IMR-90 (cell line): ENCODE measurements at regions not wholly inside any gene's neighbourhood (a gene's known extent, or its start where the extent isn't known, plus 50 kb on each side); places are given as distances from the start of the nearest gene placed in this dataset.

ENCODE experiments used
- CTCF ChIP-seq: conservative IDR thresholded peaks from 2 replicates; pipeline ENCODE4 v1.5.1; 2012; ENCODE audit warnings: mild to moderate bottlenecking, low read depth, low read length, improper control_type of control experiment
- MAFK ChIP-seq: IDR thresholded peaks from 2 replicates; pipeline ENCODE4 v1.6.1; 2012; ENCODE audit warnings: low read depth, low read length, improper control_type of control experiment
- POLR2A ChIP-seq: IDR thresholded peaks from 2 replicates; pipeline ENCODE4 v1.6.1; 2012; ENCODE audit warnings: mild to moderate bottlenecking, low read depth, low read length
- RAD21 ChIP-seq: IDR thresholded peaks from 2 replicates; pipeline ENCODE4 v1.6.1; 2012; ENCODE audit warnings: low read length, improper control_type of control experiment
- RCOR1 ChIP-seq: IDR thresholded peaks from 2 replicates; pipeline ENCODE4 v1.6.1; 2012; ENCODE audit warnings: mild to moderate bottlenecking, low read length, improper control_type of control experiment; ENCODE audit not compliant: insufficient replicate concordance
- RFX5 ChIP-seq: IDR thresholded peaks from 2 replicates; pipeline ENCODE4 v1.8.0; 2012; ENCODE audit warnings: low read depth, mild to moderate bottlenecking, low read length, moderate library complexity
- SMC3 ChIP-seq: fragments of 150-350 bp; IDR thresholded peaks from 2 replicates; pipeline ENCODE4 v1.6.1; 2016; ENCODE audit warnings: low read depth, mild to moderate bottlenecking, antibody characterized with exemption, low read length, moderate library complexity
- USF2 ChIP-seq: fragments of 150-350 bp; IDR thresholded peaks from 2 replicates; pipeline ENCODE4 v1.6.1; 2017; ENCODE audit warnings: mild to moderate bottlenecking, antibody characterized with exemption, low read length, low read depth

GRCh38 chr3:96059301-96059700, 755.1 kb upstream of the EPHA6 start:
- TF ChIP-seq CTCF (no peak), MAFK (no peak), RAD21 (no peak), SMC3 (no peak), RCOR1 (no peak), POLR2A (no peak), RFX5 (no peak), USF2 (no peak)
